GM12892 (cell line): ENCODE measurements at regions not wholly inside any gene's neighbourhood (a gene's known extent, or its start where the extent isn't known, plus 50 kb on each side); places are given as distances from the start of the nearest gene placed in this dataset.

Experiments
- DNase-seq: peaks from one replicate; pipeline ENCODE4 v3.0.0; 2011; ENCODE audit not compliant: insufficient read length
- FAIRE-seq: peaks from 2 replicates; lab custom pipeline; 2011; peaks lifted over from hg19 to GRCh38; lab: Jason Lieb, UNC
- POLR2A ChIP-seq: IDR thresholded peaks from 2 replicates; pipeline ENCODE4 v1.6.1; 2011; ENCODE audit warnings: low read depth, low read length, control low read depth
- POLR2AphosphoS5 ChIP-seq: IDR thresholded peaks from 2 replicates; pipeline ENCODE4 v1.6.1; 2011; ENCODE audit warnings: low read depth, low read length, control low read depth
- TAF1 ChIP-seq: IDR thresholded peaks from 2 replicates; pipeline ENCODE4 v1.6.1; 2011; ENCODE audit warnings: low read depth, mild to moderate bottlenecking, control low read depth, low read length, borderline replicate concordance

- no peak for DNase-seq
- FAIRE-seq: no peak
- no peak for TF ChIP-seq TAF1
These were observed 559.9 kb downstream of the MBD2 start for GRCh38 chr18:53664575-53664974.

GRCh38 chr18:53660306-53660705, 564.2 kb downstream of the MBD2 start:
- FAIRE-seq (no peak), DNase-seq (no peak)
- TF ChIP-seq POLR2AphosphoS5: no peak
- TF ChIP-seq POLR2A: no peak
- TF ChIP-seq TAF1: no peak

- FAIRE-seq: no peak
- no peak for DNase-seq
- TF ChIP-seq POLR2A: no peak
- no peak for TF ChIP-seq TAF1
- no peak for TF ChIP-seq POLR2AphosphoS5
These were observed 567.2 kb downstream of the MBD2 start for GRCh38 chr18:53657257-53657656.

DNA sequence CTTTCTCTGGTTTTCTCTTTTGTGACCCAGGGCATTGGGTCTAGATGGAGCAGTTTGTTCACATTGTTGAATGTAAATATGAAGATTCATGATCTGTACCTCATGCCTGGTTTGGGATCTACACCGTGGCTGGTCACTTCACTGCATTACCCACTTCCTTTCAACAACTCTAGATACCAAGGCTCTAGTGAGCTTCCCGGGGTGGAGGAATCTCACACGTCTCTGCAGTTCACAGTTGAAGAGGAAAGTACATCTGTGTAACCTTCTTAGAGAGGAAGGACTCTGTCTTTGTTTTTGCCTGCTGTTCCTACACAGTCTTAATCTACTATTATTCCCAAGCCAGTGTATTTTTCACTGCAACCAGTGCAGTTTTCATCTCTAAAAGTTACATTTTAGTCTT, 574.8 kb downstream of the MBD2 start:
- no peak for FAIRE-seq
- no peak for DNase-seq
- TF ChIP-seq POLR2AphosphoS5: no peak
- no peak for TF ChIP-seq TAF1
- no peak for TF ChIP-seq POLR2A

DNA sequence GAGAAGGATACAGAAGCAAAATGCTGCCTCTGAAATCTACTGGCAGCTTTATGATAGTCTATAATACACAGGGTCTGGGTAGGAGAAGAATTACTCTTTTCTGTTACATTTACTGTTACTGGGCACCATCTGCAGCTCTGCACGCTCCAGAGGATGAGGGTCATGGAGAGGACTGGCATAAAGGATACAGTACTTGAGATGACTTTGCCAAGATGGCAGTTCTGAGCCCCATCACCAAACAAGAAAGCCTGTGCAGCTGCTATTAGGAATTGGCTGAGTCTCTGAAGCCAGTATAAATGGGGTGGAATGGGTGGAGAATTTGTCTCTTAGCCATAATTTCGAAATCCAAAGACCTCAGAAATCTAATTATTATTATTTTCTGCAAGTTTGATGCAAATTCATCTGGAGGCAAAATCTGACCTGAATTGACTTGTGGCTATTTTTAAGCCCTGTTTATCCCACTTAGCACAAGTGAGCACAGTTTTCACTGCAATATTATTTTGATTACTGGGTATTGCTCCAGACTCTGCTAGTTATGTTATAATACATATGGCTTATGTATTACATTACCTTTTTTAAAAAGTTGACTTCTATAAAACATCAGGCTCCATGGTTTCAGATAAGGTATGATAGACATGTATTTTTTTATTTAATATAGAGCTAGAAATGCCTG, 579.5 kb downstream of the MBD2 start:
- DNase-seq (no peak), FAIRE-seq (no peak)
- TF ChIP-seq POLR2AphosphoS5 (no peak), POLR2A (no peak), TAF1 (no peak)

- DNase-seq (no peak), FAIRE-seq (no peak)
- TF ChIP-seq POLR2A: no peak
- TF ChIP-seq POLR2AphosphoS5: no peak
- no peak for TF ChIP-seq TAF1
These were observed 584.8 kb downstream of the MBD2 start for GRCh38 chr18:53639687-53640086.

DNA sequence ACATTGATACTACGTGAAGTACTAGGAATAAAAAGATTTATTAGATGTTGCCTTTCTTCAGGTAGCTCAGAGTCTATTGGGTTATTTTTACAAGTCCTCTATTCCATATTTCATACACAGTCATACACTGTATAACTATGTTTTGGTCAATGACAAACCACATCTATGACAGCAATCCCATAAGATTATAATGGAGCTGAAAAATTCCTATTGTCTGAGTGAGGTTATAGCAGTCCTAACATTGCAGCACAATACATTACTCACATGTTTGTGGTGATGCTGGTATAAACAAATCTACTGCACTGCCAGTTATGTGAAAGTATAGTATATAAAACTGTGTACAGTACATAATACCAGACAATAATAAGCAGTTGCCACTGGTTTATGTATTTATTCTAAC, 595.1 kb downstream of the MBD2 start:
- no peak for TF ChIP-seq POLR2A
- TF ChIP-seq TAF1: no peak
- no peak for TF ChIP-seq POLR2AphosphoS5
- DNase-seq (no peak), FAIRE-seq (no peak)

- DNase-seq: no peak
- no peak for FAIRE-seq
- TF ChIP-seq TAF1 (no peak), POLR2AphosphoS5 (no peak), POLR2A (no peak)
These were observed 598.4 kb downstream of the MBD2 start for GRCh38 chr18:53625997-53626599.

DNA sequence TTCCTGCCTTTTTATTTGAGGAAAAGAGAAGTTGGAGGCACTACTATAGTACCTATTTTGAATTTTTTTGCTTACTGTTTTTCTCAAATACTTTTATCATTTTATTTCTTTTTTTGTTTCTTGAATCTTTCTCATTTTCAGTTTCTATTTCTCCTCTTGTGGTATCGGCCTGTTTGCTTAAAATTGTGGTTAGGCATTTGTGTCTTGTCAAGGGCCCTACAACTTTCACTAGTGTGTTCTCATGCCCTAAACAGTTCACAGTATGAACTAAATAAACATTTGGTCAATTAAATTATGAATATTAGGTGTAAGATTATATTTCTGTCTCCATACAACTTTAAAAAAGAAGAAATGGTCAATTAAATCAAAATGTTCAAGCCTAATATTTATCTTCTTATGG, 613.5 kb downstream of the MBD2 start:
- TF ChIP-seq POLR2A (no peak), POLR2AphosphoS5 (no peak), TAF1 (no peak)
- DNase-seq (no peak), FAIRE-seq (no peak)

DNA sequence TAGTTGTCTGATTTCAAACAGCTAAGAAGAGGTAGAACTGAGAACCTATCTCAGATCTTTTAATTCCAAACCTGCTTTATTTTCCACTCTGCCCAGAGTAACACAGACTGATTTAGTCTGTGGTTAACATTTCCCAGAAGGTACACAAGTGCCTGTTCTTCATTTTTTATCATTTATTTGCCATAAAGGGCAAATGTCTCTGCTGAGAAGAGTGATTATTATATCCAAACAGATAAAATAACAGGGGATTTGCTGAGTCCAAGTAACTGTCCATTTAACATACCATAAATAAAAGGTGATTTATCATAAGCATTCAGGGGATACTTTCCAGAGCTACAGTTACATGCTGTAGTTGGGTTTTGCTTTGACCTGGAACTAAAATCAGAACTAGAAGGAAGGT, 617.7 kb downstream of the MBD2 start:
- no peak for DNase-seq
- FAIRE-seq: no peak
- TF ChIP-seq POLR2A (no peak), TAF1 (no peak), POLR2AphosphoS5 (no peak)

DNA sequence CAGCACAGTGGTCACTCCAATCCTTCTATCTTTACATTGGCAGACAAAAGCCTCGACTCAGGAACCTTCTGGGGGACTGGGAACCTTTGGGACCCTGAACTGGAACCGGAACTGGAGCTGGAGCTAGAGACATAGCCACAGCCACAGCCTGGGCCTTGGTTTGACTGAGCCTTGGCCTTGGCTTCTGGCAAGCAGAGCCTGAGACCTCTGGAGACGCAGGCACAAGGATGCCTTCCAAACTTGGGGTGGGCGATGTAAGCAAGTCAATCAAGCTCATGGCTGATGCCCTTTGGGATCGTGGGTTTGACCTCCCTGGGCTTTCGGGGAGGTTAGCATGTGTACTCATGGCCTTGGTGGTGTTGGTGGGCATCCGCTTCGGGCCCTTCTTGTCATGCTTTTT, 619.3 kb downstream of the MBD2 start:
- TF ChIP-seq TAF1: no peak
- TF ChIP-seq POLR2A: no peak
- TF ChIP-seq POLR2AphosphoS5: no peak
- FAIRE-seq: no peak
- DNase-seq: no peak

DNA sequence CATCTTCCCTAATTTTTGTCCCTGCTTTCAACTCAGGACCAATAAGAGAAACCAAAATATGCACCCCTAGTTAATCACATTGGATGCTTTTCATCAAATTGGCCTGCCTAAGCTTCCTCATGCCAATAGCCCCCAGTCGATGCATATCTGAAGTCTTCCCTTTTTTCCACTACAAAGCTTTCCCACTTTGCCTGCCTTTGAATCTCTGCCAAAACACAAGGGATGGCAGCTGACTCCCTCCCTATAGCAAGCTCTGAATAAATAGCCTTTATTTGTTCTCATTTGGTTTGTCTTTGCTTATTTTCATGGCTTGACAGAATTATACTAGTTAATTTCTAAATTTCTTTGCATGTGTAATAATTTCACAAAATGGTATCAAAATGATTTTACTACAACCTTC, 621.2 kb downstream of the MBD2 start:
- FAIRE-seq: no peak
- TF ChIP-seq POLR2AphosphoS5 (no peak), POLR2A (no peak), TAF1 (no peak)
- DNase-seq: no peak

- DNase-seq (no peak), FAIRE-seq (no peak)
- TF ChIP-seq TAF1 (no peak), POLR2AphosphoS5 (no peak), POLR2A (no peak)
These were observed 623.1 kb downstream of the MBD2 start for GRCh38 chr18:53601344-53601743.
